H1 (cell line): ENCODE measurements at regions not wholly inside any gene's neighbourhood (a gene's known extent, or its start where the extent isn't known, plus 50 kb on each side); places are given as distances from the start of the nearest gene placed in this dataset.

Experiments
- CTCF ChIA-PET: fragments of 300-600 bp; sonication (Branson Sonifier 250); formaldehyde crosslinking; loops from one replicate; lab custom pipeline; 2021; ENCODE audit not compliant: partially characterized antibody; lab: Charles Lee
- POLR2A ChIA-PET: fragments of 300-600 bp; sonication (Branson Sonifier 250); formaldehyde crosslinking; loops from one replicate; lab custom pipeline; 2021; ENCODE audit warnings: inconsistent platforms; ENCODE audit not compliant: partially characterized antibody; lab: Charles Lee
- DNase-seq, 2 experiments: peaks; one replicate each; pipeline versions ENCODE4 v3.0.0 to v3.0.0-alpha.2; 2010 to 2022; ENCODE audit warnings: low spot score in 2 of 2, low read depth in 1 of 2, mixed read lengths in 1 of 2
- FAIRE-seq: peaks from 2 replicates; lab custom pipeline; 2011; peaks lifted over from hg19 to GRCh38; lab: Jason Lieb, UNC
- H2AFZ ChIP-seq: 2 replicates; pipeline ENCODE4 v1.8.1; 2012; ENCODE audit warnings: low read length, inconsistent platforms
- H2AK5ac ChIP-seq: 2 replicates; pipeline ENCODE4 v1.6.1; 2013; ENCODE audit warnings: low read depth, low read length
- H2BK120ac ChIP-seq: replicated peaks from 2 replicates; pipeline ENCODE3; 2013; ENCODE audit warnings: low read depth, low read length, inconsistent platforms
- H2BK12ac ChIP-seq: 2 replicates; pipeline ENCODE4 v1.6.1; 2013; ENCODE audit warnings: low read depth, low read length
- H2BK15ac ChIP-seq: 2 replicates; pipeline ENCODE4 v1.6.1; 2013; ENCODE audit warnings: low read length
- H2BK20ac ChIP-seq: 2 replicates; pipeline ENCODE4 v1.6.1; 2013; ENCODE audit warnings: low read length
- H2BK5ac ChIP-seq: 2 replicates; pipeline ENCODE4 v1.6.1; 2013; ENCODE audit warnings: low read depth, low read length
- H3K14ac ChIP-seq: 2 replicates; pipeline ENCODE4 v1.6.1; 2013; ENCODE audit warnings: inconsistent platforms; ENCODE audit not compliant: insufficient read length
- H3K18ac ChIP-seq: 2 replicates; pipeline ENCODE4 v1.6.1; 2013; ENCODE audit warnings: low read length; ENCODE audit errors: extremely low read depth
- H3K23ac ChIP-seq: 2 replicates; pipeline ENCODE4 v1.6.1; 2013; ENCODE audit warnings: inconsistent platforms; ENCODE audit not compliant: insufficient read length
- H3K23me2 ChIP-seq: 2 replicates; pipeline ENCODE4 v1.6.1; 2013; ENCODE audit warnings: low read depth, low read length
- H3K27ac ChIP-seq: 2 replicates; pipeline ENCODE4 v1.6.1; 2011; ENCODE audit warnings: low read depth, low read length, inconsistent platforms
- H3K27me3 ChIP-seq, 4 experiments: replicated peaks in 1 of 4; 1 replicate in 1 of 4; 2 replicates in 3 of 4; pipeline versions ENCODE4 v1.6.1 to v1.8.1; 2011 to 2013; ENCODE audit warnings: low read length in 3 of 4, mild to moderate bottlenecking in 3 of 4, inconsistent platforms in 2 of 4, mixed read lengths in 2 of 4, moderate library complexity in 1 of 4; ENCODE audit not compliant: control insufficient read depth in 3 of 4, insufficient read depth in 3 of 4; ENCODE audit errors: extremely low read depth in 1 of 4
- H3K36me3 ChIP-seq, 4 experiments: 2 replicates each; pipeline versions ENCODE4 v1.6.1 to v1.8.1; 2011 to 2013; ENCODE audit warnings: mild to moderate bottlenecking in 4 of 4, low read length in 3 of 4, moderate library complexity in 2 of 4, control low read depth in 1 of 4, inconsistent platforms in 1 of 4; ENCODE audit not compliant: insufficient read depth in 4 of 4, control insufficient read depth in 2 of 4
- H3K4ac ChIP-seq: replicated peaks from 2 replicates; pipeline ENCODE3; 2013; ENCODE audit warnings: low read length, low read depth, mixed read lengths, inconsistent platforms; ENCODE audit not compliant: insufficient read length
- H3K4me1 ChIP-seq, 4 experiments: replicated peaks in 1 of 4; 1 replicate in 1 of 4; 2 replicates in 3 of 4; pipeline versions ENCODE4 v1.6.1 to v1.8.1; 2011 to 2013; ENCODE audit warnings: low read length in 3 of 4, inconsistent platforms in 2 of 4, mixed read lengths in 1 of 4; ENCODE audit not compliant: insufficient read depth in 4 of 4, control insufficient read depth in 3 of 4
- H3K4me2 ChIP-seq, 2 experiments: 2 replicates each; pipeline versions ENCODE4 v1.6.1 to v1.8.1; 2011 to 2013; ENCODE audit warnings: low read depth in 2 of 2, low read length in 2 of 2, control low read depth in 1 of 2, inconsistent platforms in 1 of 2, mild to moderate bottlenecking in 1 of 2; ENCODE audit not compliant: insufficient read depth in 1 of 2
- H3K4me3 ChIP-seq, 4 experiments: fragments of 200-600, 300-600 bp in 1 of 4; sonication (generic), shearing (Covaris generic), sonication (Bioruptor Twin) in 1 of 4; 2 replicates each; pipeline versions ENCODE4 v1.5.1 to v1.8.1; 2011 to 2016; ENCODE audit warnings: low read length in 4 of 4, low read depth in 3 of 4, control low read depth in 2 of 4, inconsistent platforms in 2 of 4, mild to moderate bottlenecking in 2 of 4, mixed read lengths in 1 of 4, moderate library complexity in 1 of 4; ENCODE audit not compliant: insufficient read depth in 2 of 4; ENCODE audit errors: extremely low read depth in 1 of 4
- H3K56ac ChIP-seq: replicated peaks from 2 replicates; pipeline ENCODE3; 2013; ENCODE audit warnings: low read depth, mild to moderate bottlenecking, mixed read lengths, low read length, inconsistent platforms; ENCODE audit not compliant: insufficient read length
- H3K79me1 ChIP-seq: 2 replicates; pipeline ENCODE4 v1.6.1; 2013; ENCODE audit warnings: low read depth, low read length, control low read depth
- H3K79me2 ChIP-seq, 2 experiments: 2 replicates each; pipeline versions ENCODE4 v1.6.1 to v1.8.1; 2012 to 2013; ENCODE audit warnings: low read length in 2 of 2, mild to moderate bottlenecking in 2 of 2, inconsistent platforms in 1 of 2; ENCODE audit not compliant: insufficient read depth in 2 of 2, control insufficient read depth in 1 of 2
- H3K9ac ChIP-seq, 4 experiments: replicated peaks in 1 of 4; 1 replicate in 1 of 4; 2 replicates in 3 of 4; pipeline versions ENCODE4 v1.6.1 to v1.8.1; 2011 to 2013; ENCODE audit warnings: low read depth in 3 of 4, low read length in 3 of 4, control low read depth in 2 of 4, mild to moderate bottlenecking in 2 of 4, moderate library complexity in 2 of 4, inconsistent platforms in 1 of 4; ENCODE audit errors: extremely low read depth in 1 of 4
- H3K9me3 ChIP-seq, 2 experiments: 2 replicates each; pipeline versions ENCODE4 v1.6.1 to v1.8.1; 2012 to 2013; ENCODE audit warnings: mild to moderate bottlenecking in 2 of 2, moderate library complexity in 2 of 2, control low read depth in 1 of 2, inconsistent platforms in 1 of 2, low read depth in 1 of 2, low read length in 1 of 2, mixed read lengths in 1 of 2; ENCODE audit not compliant: insufficient read depth in 2 of 2
- H4K20me1 ChIP-seq, 2 experiments: replicated peaks in 1 of 2; 2 replicates each; pipeline versions ENCODE3 to v1.8.1; 2011 to 2013; ENCODE audit warnings: inconsistent platforms in 2 of 2, low read length in 2 of 2, mild to moderate bottlenecking in 1 of 2; ENCODE audit not compliant: insufficient read depth in 2 of 2, control insufficient read depth in 1 of 2
- H4K5ac ChIP-seq: 2 replicates; pipeline ENCODE4 v1.6.1; 2013; ENCODE audit warnings: low read length, low read depth, mixed read lengths, inconsistent platforms; ENCODE audit not compliant: insufficient read length
- H4K8ac ChIP-seq: 2 replicates; pipeline ENCODE4 v1.8.0; 2013; ENCODE audit warnings: mild to moderate bottlenecking, moderate library complexity, low read length, inconsistent platforms; ENCODE audit not compliant: insufficient read depth; ENCODE audit errors: extremely low read depth
- H4K91ac ChIP-seq: replicated peaks from 2 replicates; pipeline ENCODE3; 2013; ENCODE audit warnings: low read length, mixed read lengths, inconsistent platforms; ENCODE audit not compliant: insufficient read length
- BRCA1 ChIP-seq: IDR thresholded peaks from 2 replicates; pipeline ENCODE4 v1.6.1; 2012; ENCODE audit warnings: low read depth, low read length, improper control_type of control experiment
- CBX8 ChIP-seq: fragments of 300-800, 300-1000 bp; sonication (generic); IDR thresholded peaks from 2 replicates; pipeline ENCODE4 v1.7.1; 2016; ENCODE audit warnings: low read depth, low read length, borderline replicate concordance
- CTBP2 ChIP-seq: IDR thresholded peaks from 2 replicates; pipeline ENCODE4 v1.7.0; 2011; ENCODE audit warnings: borderline replicate concordance, mild to moderate bottlenecking, moderate library complexity, mixed read lengths, low read length; ENCODE audit not compliant: insufficient read depth, insufficient read length
- GABPA ChIP-seq: IDR thresholded peaks from 2 replicates; pipeline ENCODE4 v1.6.1; 2011; ENCODE audit warnings: mild to moderate bottlenecking, low read length, moderate library complexity, borderline replicate concordance; ENCODE audit not compliant: insufficient read depth
- JUND ChIP-seq: IDR thresholded peaks from 2 replicates; pipeline ENCODE4 v1.6.1; 2011; ENCODE audit warnings: mild to moderate bottlenecking, improper control_type of control experiment, low read length
- NANOG ChIP-seq: IDR thresholded peaks from 2 replicates; pipeline ENCODE4 v1.6.1; 2011; ENCODE audit warnings: low read length, low read depth, mild to moderate bottlenecking, inconsistent platforms; ENCODE audit not compliant: insufficient read depth, poor library complexity, severe bottlenecking
- NRF1 ChIP-seq: IDR thresholded peaks from 2 replicates; pipeline ENCODE4 v1.6.1; 2011; ENCODE audit warnings: mild to moderate bottlenecking, low read depth, low read length, improper control_type of control experiment
- RNF2 ChIP-seq: fragments of 200-900, 300-1000 bp; sonication (generic); IDR thresholded peaks from 2 replicates; pipeline ENCODE4 v1.7.1; 2016; ENCODE audit warnings: borderline replicate concordance, low read depth, mild to moderate bottlenecking, antibody characterized with exemption, low read length; ENCODE audit not compliant: poor library complexity, severe bottlenecking; ENCODE audit errors: missing control alignments
- SIX5 ChIP-seq: IDR thresholded peaks from 2 replicates; pipeline ENCODE4 v1.6.1; 2011; ENCODE audit warnings: mild to moderate bottlenecking, low read depth, low read length
- TBP ChIP-seq: IDR thresholded peaks from 2 replicates; pipeline ENCODE4 v1.6.1; 2011; ENCODE audit warnings: low read depth, low read length, improper control_type of control experiment
- YY1 ChIP-seq: IDR thresholded peaks from 2 replicates; pipeline ENCODE4 v1.6.1; 2011; ENCODE audit warnings: low read depth, mild to moderate bottlenecking, low read length
- WGBS, 2 experiments: shearing (Covaris generic) in 1 of 2; methylation state at CpG; one replicate each; pipeline versions ENCODE4 v1.1.6 to v1.1.7; 2013 to 2015; ENCODE audit warnings: low lambda C conversion rate in 2 of 2, mixed read lengths in 2 of 2, inconsistent platforms in 1 of 2, low coverage in 1 of 2, missing lambda C conversion rate in 1 of 2; ENCODE audit not compliant: insufficient replicate concordance in 2 of 2, insufficient coverage in 1 of 2, insufficient read length in 1 of 2; ENCODE audit errors: extremely low coverage in 1 of 2, missing lambda C conversion rate in 1 of 2; 5-methylcytosine and 5-hydroxymethylcytosine counted together
- TF ChIP-seq, protein P1 (sequence below): IDR thresholded peaks from 2 replicates; pipeline ENCODE4 v1.6.1; 2011; ENCODE audit warnings: low read depth, mild to moderate bottlenecking, low read length; ENCODE audit not compliant: insufficient read depth

DNA sequence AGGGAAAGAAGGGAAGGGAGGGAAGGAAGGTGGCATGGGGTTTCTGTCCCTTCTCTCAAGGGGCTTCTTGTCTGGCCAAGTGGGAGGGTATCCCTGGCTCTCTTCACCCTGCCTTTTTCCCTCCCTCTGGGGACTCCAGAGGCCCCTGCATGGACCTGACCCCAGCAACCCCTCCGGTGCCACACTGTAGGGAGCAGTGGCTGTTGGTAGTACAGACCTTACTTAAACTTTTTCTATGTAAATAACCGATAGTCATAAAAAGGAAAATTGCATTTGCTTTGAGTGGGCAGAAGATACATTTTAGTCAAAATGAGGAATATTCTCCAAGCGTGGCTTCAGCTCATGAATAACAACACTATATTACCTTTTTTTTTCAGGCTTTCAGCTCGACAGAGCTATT, 1384.0 kb downstream of the BRD1 start:
- no peak overlapping the region for H3K4me2 ChIP-seq
- DNase-seq, result no peak
- 91% methylated on average over 4 of the region's 4 CpGs; no CpG with 5 or more reads in 1 of the 2 experiments for WGBS, 2 experiments
- H3K18ac ChIP-seq, result no peak overlapping the region
- no peaks in the 10 kb centered on the region for H3K79me2 ChIP-seq
- FAIRE-seq, result no peak
- H3K36me3 ChIP-seq, result no peaks in the 10 kb centered on the region
- no peak overlapping the region for H3K14ac ChIP-seq
- no peak overlapping the region for H2BK120ac ChIP-seq
- no peak overlapping the region for H2BK15ac ChIP-seq
- no peaks in the 10 kb centered on the region for H3K79me1 ChIP-seq
- no peak overlapping the region for H3K27ac ChIP-seq
- no peaks in the 10 kb centered on the region for H3K9me3 ChIP-seq
- no peak overlapping the region for H3K4ac ChIP-seq
- H3K4me1 ChIP-seq, result no peaks in the 10 kb centered on the region
- no peak overlapping the region for H4K91ac ChIP-seq
- no peak overlapping the region for H4K5ac ChIP-seq
- no peak overlapping the region for H2BK12ac ChIP-seq
- no peak overlapping the region for H3K4me3 ChIP-seq
- no peak overlapping the region for H3K9ac ChIP-seq
- no peaks in the 10 kb centered on the region for H4K20me1 ChIP-seq
- H2AK5ac ChIP-seq, result no peak overlapping the region
- H3K23me2 ChIP-seq, result no peaks in the 10 kb centered on the region
- no peaks in the 10 kb centered on the region; a peak in 1 of 7 replicates for H3K27me3 ChIP-seq
- no peak overlapping the region for H3K23ac ChIP-seq
- H4K8ac ChIP-seq, result no peak overlapping the region
- H2AFZ ChIP-seq, result no peak overlapping the region
- no peak for TF ChIP-seq CBX8
- no peak for TF ChIP-seq SIX5
- TF ChIP-seq GABPA, result no peak
- no peak for TF ChIP-seq JUND
- TF ChIP-seq CTBP2, result no peak
- no peak for TF ChIP-seq YY1
- no peak for TF ChIP-seq RNF2
- TF ChIP-seq NANOG, result no peak
- no peak for TF ChIP-seq BRCA1
- TF ChIP-seq, protein P1, sequence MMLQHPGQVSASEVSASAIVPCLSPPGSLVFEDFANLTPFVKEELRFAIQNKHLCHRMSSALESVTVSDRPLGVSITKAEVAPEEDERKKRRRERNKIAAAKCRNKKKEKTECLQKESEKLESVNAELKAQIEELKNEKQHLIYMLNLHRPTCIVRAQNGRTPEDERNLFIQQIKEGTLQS, result no peak
- no peak for TF ChIP-seq TBP
- no peak for TF ChIP-seq NRF1
- ChIA-PET POLR2A (no interaction called here), CTCF (interaction anchor here (1.1 kb wide), 1 partner anchor 10 kb away, joined by 5 read pairs; no protein-coding TSS in a partner anchor)
- no peak overlapping the region for H2BK5ac ChIP-seq
- H2BK20ac ChIP-seq, result no peak overlapping the region
- H3K56ac ChIP-seq, result no peak overlapping the region
